ENCODE measurements at regions not wholly inside any gene's neighbourhood (a gene's known extent, or its start where the extent isn't known, plus 50 kb on each side); places are given as distances from the start of the nearest gene placed in this dataset.

- Mint-ChIP-seq H3K27me3 (ENCODE audit: low read depth) (peaks cover 5% of the 10 kb centered on the region), H3K4me1 (no peaks in the 10 kb centered on the region), H3K27ac (ENCODE audit: unreplicated experiment) (no peak overlapping the region), H3K9me3 (no peaks in the 10 kb centered on the region), H3K4me3 (no peak overlapping the region), H3K36me3 (ENCODE audit: low read depth) (no peaks in the 10 kb centered on the region)
- no peak for DNase-seq (ENCODE audit: low read depth, low spot score)
- TF ChIP-seq, protein P1, sequence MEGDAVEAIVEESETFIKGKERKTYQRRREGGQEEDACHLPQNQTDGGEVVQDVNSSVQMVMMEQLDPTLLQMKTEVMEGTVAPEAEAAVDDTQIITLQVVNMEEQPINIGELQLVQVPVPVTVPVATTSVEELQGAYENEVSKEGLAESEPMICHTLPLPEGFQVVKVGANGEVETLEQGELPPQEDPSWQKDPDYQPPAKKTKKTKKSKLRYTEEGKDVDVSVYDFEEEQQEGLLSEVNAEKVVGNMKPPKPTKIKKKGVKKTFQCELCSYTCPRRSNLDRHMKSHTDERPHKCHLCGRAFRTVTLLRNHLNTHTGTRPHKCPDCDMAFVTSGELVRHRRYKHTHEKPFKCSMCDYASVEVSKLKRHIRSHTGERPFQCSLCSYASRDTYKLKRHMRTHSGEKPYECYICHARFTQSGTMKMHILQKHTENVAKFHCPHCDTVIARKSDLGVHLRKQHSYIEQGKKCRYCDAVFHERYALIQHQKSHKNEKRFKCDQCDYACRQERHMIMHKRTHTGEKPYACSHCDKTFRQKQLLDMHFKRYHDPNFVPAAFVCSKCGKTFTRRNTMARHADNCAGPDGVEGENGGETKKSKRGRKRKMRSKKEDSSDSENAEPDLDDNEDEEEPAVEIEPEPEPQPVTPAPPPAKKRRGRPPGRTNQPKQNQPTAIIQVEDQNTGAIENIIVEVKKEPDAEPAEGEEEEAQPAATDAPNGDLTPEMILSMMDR (conservative IDR thresholded peaks at IDR 0.05) = no peak
Observed at GRCh38 chr18:59050661-59051057, 89.0 kb upstream of the SEC11C start.

- no peaks in the 10 kb centered on the region for H3K36me3 Mint-ChIP-seq (ENCODE audit: low read depth)
- peaks cover 5% of the 10 kb centered on the region for H3K27me3 Mint-ChIP-seq (ENCODE audit: low read depth)
- H3K4me1 Mint-ChIP-seq = no peaks in the 10 kb centered on the region
- TF ChIP-seq, protein P1 (conservative IDR thresholded peaks at IDR 0.05) = no peak
- H3K27ac Mint-ChIP-seq (ENCODE audit: unreplicated experiment) = no peak overlapping the region
- DNase-seq (ENCODE audit: low read depth, low spot score) = no peak
- no peaks in the 10 kb centered on the region for H3K9me3 Mint-ChIP-seq
- H3K4me3 Mint-ChIP-seq = no peak overlapping the region
Observed at GRCh38 chr18:59051470-59052165, 88.1 kb upstream of the SEC11C start.

DNA sequence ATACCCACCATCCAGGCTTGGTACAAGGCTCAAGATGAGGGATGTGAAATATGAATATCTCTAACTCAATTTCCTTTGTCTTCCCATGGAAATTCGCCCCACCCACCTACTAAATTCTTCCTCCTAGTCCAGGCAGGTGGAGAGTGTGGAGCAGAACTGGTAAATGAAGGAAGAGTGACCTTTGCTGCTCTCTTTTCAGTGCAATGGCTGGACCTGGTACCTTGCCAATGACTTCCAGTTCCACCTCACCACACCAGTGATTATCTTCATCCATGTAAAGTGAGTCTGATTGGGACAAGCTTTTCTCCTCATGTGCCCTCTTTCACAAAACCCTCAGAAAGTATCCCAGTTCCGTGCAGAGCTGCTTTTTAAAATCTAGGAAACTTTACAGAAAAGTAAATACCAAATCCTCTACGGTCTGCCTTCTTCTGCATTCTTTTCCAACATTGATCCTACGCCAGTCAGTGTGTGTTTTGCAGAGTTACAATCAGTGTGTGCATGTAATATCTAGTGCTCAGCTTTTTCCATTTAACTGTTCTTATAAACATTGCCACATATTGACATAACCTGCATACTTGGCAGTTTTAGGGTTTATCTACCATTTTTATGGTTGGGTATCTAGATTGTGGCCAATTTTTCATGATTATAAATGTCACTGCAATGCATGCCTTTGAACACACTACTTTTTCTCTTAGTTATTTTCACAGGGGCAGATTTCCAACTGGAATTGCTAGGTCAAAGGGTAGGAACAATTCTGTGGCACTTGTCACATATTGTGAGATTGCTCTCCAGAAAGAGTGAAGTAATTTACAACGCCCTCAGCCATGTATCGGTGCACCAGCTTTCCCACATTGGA, 86.5 kb upstream of the SEC11C start:
- TF ChIP-seq, protein P1 (conservative IDR thresholded peaks at IDR 0.05) = no peak
- H3K9me3 Mint-ChIP-seq = no peaks in the 10 kb centered on the region
- no peak overlapping the region for H3K4me3 Mint-ChIP-seq
- peaks cover 2% of the 10 kb centered on the region for H3K27me3 Mint-ChIP-seq (ENCODE audit: low read depth)
- DNase-seq (ENCODE audit: low read depth, low spot score) = no peak
- no peak overlapping the region for H3K27ac Mint-ChIP-seq (ENCODE audit: unreplicated experiment)
- peaks cover 3% of the 10 kb centered on the region for H3K4me1 Mint-ChIP-seq
- no peaks in the 10 kb centered on the region for H3K36me3 Mint-ChIP-seq (ENCODE audit: low read depth)

GRCh38 chr18:59054496-59055287, 85.0 kb upstream of the SEC11C start:
- Mint-ChIP-seq H3K9me3 (no peaks in the 10 kb centered on the region), H3K27ac (ENCODE audit: unreplicated experiment) (no peak overlapping the region), H3K4me3 (no peak overlapping the region), H3K27me3 (ENCODE audit: low read depth) (no peaks in the 10 kb centered on the region), H3K4me1 (peaks cover 3% of the 10 kb centered on the region), H3K36me3 (ENCODE audit: low read depth) (no peaks in the 10 kb centered on the region)
- DNase-seq (ENCODE audit: low read depth, low spot score) = no peak
- TF ChIP-seq, protein P1 (conservative IDR thresholded peaks at IDR 0.05) = no peak

- H3K9me3 Mint-ChIP-seq = no peaks in the 10 kb centered on the region
- H3K27me3 Mint-ChIP-seq (ENCODE audit: low read depth) = no peaks in the 10 kb centered on the region
- TF ChIP-seq, protein P1 (conservative IDR thresholded peaks at IDR 0.05) = peak; percentile 14
Observed at GRCh38 chr18:59055345-59056032, 84.2 kb upstream of the SEC11C start.

More at GRCh38 chr18:59055345-59056032, 84.2 kb upstream of the SEC11C start:
- DNase-seq (ENCODE audit: low read depth, low spot score) = no peak
- Mint-ChIP-seq H3K4me1 (peaks cover 3% of the 10 kb centered on the region), H3K36me3 (ENCODE audit: low read depth) (no peaks in the 10 kb centered on the region), H3K27ac (ENCODE audit: unreplicated experiment) (no peak overlapping the region), H3K4me3 (no peak overlapping the region)

Data from neural crest cell (in vitro differentiated cells).